Right hindlimb (tissue), 1 donor: ENCODE measurements at regions not wholly inside any gene's neighbourhood (a gene's known extent, or its start where the extent isn't known, plus 50 kb on each side); places are given as distances from the start of the nearest gene placed in this dataset.
"Not testable (repeated sequence)": the region's sequence is repeated elsewhere in the genome, so short reads cannot be mapped to it uniquely, and the experiment has no call there.

Experiments
- DNase-seq: peaks from one replicate; pipeline ENCODE4 v3.0.0-alpha.2; 2018

DNA sequence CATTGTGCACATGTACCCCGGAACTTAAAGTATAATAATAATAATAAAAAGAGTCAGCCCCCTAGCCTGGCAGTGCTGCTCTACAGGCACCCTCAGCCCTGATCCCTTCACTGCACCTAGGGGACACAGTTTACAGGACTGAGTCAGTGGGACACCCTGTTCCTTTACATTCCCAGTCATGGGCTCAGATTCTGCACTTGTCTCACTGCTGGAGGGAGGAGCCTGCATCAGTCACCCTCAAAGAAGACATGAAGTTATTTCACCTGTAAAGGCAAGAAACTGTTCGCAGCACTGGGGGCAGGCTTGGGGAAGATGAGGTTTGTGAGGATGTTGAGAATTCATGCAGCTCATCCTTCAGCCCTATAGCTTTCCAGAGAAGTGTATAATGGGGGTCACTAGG, 50.7 kb upstream of the VPREB1 start:
- no peak for DNase-seq

DNA sequence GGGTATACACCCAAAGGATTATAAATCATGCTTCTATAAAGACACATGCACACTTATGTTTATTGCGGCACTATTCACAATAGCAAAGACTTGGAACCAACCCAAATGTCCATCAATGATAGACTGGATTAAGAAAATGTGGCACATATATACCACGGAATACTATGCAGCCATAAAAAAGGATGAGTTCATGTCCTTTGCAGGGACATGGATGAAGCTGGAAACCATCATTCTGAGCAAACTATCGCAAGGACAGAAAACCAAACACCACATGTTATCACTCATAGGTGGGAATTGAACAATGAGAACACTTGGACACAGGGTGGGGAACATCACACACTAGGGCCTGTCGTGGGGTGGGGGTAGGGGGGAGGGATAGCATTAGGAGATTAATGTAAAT, 51.1 kb upstream of the VPREB1 start:
- not testable (repeated sequence) for DNase-seq

DNA sequence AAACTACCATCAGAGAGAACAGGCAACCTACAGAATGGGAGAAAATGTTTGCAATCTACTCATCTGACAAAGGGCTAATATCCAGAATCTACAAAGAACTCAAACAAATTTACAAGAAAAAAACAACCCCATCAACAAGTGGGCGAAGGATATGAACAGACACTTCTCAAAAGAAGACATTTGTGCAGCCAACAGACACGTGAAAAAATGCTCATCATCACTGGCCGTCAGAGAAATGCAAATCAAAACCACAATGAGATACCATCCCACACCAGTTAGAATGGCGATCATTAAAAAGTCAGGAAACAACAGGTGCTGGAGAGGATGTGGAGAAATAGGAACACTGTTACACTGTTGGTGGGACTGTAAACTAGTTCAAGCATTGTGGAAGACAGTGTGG, 51.6 kb upstream of the VPREB1 start:
- not testable (repeated sequence) for DNase-seq

DNA sequence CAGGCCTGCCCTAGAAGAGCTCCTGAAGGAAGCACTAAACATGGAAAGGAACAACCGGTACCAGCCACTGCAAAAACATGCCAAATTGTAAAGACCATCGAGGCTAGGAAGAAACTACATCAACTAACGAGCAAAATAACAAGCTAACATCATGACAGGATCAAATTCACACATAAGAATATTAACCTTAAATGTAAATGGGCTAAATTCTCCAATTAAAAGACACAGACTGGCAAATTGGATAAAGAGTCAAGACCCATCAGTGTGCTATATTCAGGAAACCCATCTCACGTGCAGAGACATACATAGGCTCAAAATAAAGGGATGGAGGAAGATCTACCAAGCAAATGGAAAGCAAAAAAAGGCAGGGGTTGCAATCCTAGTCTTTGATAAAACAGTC, 54.8 kb upstream of the VPREB1 start:
- DNase-seq = not testable (repeated sequence)

DNA sequence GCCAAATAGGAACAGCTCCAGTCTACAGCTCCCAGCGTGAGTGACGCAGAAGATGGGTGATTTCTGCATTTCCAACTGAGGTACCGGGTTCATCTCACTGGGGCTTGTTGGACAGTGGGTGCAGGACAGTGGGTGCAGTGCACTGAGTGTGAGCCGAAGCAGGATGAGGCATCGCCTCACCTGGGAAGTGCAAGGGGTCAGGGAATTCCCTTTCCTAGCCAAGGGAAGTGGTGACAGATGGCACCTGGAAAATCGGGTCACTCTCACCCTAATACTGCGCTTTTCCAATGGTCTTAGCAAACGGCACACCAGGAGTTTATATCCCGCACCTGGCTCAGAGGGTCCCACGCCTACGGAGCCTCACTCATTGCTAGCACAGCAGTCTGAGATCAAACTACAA, 56.7 kb upstream of the VPREB1 start:
- not testable (repeated sequence) for DNase-seq

DNA sequence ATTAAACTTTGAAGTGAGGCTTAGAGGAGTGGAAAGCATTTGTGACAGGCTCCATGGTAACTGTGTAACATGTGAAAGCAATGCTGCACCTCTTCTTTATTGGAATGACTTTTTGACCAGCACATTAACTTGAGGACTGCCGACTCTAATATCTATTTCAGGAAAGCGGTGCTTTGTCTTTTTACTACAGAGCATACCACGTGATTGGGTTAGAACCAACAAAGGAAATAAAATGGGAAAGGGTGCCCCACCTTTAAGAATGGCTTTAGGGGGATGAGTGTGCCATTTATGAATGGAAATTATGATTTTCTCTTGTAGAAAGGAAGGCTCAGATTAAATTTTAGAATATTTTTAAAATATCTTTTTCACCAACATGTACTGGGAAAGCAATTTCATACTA, 57.3 kb upstream of the VPREB1 start:
- no peak for DNase-seq

DNA sequence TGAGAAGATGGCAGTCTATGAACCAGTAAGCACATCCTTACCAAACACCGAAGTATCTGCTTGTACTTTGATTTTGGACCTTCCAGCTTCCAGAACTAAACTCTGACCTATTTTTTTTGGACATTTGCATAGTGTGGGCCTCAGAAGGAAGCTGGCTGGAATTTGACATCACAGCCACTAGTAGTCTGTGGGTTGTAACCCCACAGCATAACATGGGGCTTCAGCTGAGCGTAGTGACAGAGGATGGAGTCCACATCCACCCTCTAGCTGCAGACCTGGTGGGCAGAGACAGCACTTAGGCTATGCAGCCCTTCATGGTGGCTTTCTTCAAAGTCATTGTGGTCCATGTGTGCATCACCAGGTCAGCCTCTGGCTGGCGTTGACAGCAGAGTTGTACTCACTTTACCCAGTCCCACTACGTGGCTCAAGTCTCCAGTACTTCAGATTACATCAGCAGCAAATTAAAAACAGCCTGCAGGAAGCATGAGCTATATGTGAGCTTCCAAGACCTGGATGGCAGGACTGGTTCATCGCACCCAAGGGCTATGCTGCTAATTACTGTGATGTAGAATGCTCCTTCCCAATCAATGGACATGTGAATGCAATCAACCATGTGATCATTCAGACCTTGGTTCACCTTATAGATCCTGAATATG, 58.6 kb upstream of the VPREB1 start:
- no peak for DNase-seq

DNA sequence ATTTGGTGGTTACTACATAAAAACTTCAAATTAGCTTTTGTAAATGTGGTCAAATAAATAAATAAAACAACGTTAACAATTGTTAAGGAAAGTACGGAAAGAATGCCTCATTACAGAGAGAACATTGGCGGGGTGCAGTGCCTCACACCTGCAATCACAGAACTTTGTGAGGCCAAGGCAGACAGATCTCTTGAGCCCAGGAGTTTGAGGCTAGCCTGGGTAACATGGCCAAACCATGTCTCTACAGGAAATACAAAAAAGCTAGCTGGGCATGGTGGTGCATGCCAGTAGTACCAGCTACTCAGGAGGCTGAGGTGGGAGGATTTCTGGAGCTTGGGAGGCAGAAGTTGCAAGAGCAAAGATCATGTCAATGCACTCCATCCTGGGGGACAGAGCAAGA, 59.4 kb upstream of the VPREB1 start:
- no peak for DNase-seq

DNA sequence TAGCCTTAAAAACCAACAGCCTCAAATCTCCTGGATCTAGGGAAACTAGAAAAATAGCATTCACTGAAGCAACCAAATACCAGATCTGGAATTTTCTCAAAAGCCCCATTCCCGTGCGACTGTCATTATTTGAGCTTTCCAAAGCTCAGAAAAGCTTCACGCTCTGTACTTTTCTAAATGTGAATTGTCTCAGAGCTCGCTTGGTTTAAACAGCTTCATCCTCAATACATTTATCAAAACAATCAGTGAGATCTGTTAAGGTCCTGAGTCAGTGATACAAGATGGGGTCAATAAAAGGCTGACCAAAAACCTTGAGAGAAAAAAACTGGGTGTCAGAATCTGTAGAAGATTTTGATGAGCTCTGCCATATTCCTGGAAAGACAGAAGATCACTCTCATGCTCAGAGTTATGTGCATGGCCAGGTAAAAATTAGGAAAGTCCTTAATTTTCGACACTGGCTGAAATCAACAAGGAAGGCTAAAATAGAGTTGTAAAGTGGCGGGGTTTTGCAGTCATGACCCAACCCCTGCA, 60.2 kb upstream of the VPREB1 start:
- DNase-seq = no peak

DNA sequence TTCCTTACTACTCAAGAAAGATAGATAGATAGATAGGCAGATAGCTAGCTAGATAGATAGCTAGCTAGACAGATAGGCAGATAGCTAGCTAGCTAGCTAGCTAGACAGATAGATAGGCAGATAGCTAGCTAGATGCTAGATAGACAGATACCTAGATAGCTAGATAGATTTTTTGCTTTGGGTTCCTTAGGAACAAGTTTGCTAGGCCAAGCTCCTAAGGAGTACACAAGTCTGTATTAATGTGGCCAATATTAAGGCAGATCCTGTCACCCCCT, 61.7 kb upstream of the VPREB1 start:
- DNase-seq = no peak

DNA sequence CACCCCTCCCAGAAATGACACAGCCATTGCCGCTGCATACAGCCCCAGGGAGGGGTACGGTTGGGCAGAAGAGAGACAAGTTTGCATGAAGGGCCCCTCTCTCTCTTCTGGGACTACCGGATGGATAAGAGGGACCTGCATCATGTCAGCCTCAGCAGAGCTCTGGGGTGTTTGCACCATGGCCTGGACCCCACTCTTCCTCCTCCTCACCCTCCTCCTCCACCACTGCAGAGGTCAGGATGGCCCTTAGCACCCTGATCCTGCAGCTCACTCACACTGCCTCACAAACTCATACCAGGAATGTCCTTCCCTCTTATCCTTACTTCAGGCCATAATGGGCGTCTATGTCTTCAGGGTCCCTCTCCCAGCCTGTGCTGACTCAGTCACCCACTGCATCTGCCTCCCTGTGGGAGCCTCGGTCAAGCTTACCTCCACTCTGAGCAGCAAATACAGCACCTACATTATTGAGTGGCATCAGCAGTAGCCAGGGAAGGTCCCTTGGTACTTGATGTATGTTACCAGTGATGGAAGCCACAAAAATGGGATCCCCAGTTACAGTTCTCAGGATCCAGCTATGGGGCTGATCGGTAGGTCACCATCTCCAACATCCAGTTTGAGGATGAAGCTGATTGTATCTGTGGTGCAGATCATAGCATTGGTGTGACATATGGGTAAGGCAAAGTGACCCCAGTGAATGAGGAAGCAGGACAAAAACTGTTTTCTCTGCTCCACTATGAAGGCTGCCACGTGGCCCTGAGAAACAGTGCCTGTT, 62.2 kb upstream of the VPREB1 start:
- no peak for DNase-seq

DNA sequence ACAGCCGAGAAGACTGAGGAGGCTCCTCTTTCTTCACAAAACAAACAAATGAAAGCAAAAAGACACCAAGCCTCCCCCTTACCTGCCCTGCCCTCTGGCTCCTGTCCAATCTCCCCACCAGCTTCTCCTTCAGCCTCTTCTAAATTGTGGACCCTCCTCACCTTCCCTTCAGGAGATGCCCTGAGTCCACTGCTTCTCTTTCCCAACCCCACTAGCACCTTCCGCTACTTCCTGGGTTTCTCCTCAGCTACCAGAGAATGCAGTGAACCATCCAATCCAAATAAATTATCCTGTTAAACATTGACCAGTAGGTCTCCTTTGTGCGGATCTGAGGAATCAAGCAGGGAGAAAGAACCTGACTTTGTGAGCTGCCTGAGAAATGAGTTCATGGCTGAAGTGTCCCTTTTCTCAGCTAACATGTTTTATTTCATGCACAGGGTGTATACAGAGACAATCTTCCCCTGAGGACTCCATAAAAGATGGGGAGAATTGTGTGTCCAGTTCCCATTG, 63.2 kb upstream of the VPREB1 start:
- no peak for DNase-seq

DNA sequence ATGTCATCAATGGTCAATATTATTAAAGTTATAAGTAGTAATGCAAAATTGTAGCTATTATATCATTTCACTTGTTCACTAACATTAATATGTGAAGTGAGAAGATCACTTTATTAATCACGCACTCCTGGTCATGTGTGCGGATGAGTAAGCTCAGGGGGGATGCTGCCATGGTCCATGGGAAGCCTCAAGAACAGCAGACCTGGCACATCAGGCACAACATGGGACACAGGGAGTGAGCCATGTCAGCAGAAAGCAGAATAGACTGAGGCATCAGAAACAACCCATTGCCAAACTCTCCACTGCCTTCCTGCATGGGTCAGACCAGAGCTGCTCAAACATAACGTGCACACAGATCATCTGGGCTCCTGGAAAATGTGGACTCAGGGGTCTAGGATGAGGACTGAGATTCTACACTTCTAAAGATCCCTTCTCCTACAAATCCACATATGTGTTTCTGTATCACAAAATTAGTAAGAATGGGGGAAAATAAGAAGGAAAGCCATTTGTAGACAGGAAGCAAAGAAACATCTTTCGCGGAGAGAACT, 63.8 kb upstream of the VPREB1 start:
- no peak for DNase-seq

DNA sequence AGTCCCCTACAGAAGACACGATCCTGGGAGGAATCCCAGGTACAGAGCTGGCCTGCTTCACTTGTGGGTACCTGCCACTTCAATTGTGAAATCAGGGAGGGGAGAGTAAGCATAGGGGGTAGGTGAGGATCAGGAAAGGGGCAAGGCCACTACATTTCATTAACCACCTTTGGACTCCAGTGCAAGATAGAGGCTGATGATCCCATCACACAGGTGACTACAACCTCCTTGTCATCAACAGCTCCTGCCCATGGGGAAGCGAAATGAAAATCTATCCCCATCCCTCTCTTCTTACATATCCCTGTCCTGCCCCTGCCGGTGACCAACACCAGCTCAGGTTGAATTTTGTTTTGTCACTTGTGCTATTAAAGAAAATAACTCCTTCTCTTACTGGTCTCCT, 64.7 kb upstream of the VPREB1 start:
- DNase-seq = no peak

DNA sequence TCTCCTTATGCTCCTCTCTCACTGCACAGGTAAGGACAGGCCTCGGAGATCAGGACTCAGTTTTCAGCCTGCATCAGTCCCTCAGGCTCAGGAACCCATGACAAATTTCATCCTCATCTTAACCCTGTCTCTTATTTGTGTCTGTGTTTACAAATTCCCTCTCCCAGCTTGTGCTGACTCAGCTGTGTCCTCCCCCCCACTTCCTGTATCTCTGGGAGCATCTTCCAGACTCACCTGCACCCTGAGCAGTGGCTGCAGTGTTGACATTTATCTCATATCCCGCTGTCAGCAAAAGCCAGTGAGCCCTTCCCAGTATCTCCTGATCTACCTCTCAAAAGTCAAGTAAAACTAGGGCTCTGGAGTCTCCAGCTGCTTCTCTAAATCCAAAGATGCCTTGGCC, 65.6 kb upstream of the VPREB1 start:
- no peak for DNase-seq

DNA sequence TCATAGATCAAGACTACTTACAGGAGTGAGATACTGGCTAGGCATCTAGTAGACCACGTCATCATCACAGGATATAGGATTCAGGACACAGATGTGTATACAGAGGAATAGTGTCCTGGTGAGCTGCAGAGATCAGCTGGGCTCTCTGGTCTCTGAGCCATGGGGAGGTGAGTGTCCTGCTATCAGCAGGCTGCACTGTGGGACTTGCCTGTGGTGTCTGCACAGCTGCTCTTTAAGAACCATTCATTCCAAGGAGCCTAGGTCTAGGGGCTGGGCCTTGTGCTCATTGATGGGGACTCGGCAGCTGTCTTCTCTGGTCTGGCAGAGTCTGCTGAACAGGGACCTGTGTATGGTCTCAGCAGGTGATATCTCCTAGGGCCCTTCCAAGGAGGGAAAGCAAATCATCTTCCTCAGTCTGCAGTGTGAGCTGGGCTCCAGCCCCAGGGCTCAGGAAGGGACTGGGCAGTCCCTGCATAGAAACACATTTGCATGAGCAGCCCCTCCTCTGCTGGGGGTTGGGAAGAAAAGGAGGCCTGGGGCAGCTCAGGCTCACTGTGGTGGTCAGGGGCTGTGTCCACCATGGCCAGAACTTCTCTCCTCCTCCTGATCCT, 66.1 kb upstream of the VPREB1 start:
- no peak for DNase-seq

DNA sequence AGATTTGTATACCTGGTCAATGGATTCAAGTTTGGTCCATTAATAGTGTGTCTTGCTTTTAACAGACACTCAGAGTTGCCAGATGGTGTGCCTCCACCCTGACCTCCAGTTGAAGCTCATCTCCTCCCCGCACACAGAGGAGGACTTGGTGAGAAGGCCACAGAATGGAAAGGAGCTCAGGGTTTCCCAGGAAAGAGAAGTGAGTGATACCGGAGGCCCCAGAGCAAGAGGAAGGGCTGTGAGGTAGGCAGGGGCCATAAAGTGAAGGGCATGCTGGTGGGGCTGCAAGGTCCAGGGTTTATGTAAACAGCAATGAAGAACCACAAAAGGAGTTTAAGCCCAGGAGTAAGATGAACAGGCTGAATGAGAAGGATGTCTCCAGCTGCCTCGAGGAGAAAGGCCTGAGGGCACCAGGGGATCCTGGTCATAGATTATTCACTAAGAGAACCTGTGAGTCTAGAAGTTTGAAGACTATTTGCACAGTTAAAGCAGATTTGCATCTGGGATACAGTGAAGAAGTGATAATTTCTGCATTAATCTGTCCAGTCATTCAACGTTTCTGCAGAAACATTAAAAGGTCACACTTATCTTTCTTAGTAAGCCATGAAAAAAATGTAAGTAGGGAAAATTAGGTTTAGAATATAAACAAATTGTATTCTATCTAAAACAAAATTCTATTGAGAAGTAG, 67.5 kb upstream of the VPREB1 start:
- no peak for DNase-seq

DNA sequence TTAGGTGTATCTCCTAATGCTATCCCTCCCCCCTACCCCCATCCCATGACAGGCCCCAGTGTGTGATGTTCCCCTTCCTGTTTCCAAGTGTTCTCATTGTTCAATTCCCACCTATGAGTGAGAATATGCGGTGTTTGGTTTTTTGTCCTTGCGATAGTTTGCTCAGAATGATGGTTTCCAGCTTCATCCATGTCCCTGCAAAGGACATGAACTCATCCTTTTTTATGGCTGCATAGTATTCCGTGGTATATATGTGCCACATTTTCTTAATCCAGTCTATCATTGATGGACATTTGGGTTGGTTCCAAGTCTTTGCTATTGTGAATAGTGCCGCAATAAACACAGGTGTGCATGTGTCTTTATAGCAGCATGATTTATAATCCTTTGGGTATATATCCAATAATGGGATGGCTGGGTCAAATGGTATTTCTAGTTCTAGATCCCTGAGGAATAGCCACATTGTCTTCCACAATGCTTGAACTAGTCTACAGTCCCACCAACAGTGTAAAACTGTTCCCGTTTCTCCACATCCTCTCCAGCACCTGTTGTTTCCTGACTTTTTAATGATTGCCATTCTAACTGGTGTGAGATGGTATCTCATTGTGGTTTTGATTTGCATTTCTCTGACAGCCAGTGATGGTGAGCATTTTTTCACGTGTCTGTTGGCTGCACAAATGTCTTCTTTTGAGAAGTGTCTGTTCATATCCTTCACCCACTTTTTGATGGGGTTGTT, 71.5 kb upstream of the VPREB1 start:
- not testable (repeated sequence) for DNase-seq

DNA sequence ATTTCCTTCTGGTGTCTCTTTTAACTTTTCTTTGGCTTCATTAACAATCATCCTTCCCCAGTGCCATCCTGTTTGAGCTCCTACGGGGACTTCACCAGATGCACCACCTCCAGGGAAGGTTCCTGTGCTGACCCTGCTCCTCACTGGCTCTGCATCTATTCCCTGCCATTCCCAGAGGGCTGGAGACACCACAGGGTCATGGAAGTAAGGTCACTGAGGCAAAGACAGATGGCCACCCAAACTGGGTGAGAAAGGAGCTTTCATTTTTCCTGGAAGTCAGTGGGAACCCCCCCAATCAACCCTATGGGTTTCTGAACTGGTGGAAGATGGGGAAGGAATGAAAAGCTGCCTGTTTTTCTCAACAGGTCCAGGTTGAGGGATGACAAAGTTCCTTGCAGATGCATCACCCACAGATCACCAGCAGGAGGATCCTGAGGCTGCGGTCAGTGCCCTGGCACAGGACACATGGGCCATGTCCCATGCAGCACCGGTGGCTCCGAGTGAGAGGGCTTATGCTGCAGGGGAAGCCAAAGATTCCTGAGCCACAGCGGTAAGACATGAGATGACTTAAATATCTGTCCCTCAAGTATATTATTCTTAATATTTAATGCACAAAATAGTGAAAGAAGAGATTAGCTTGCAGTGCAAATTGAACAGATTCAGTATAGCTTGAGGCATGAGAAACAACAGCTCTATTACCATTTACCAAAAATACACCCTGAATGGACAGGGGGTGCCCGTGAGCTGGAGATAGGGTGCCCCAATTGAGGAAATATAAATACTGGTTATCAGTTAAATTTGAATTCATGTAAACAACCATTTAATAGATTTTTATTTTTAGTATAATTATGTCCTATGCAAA, 73.0 kb upstream of the VPREB1 start:
- DNase-seq = no peak

DNA sequence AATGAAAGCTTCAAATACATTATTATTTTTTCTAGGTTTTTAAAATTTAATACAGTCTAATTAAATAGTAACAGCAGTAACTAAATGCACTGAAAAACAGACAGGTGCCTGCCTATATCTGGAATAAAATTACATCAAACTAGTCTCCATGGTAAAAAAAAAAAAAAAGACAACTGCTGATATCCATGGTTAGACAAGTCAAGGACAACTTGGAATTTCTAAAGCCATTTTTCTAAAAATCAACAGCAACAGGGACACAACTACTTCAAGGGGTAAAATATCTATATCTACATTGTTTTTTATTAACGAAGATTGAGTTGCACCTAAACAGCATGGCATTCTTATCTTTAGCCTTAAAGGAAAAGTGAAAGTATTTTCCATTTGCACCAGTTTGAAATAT, 74.7 kb upstream of the VPREB1 start:
- DNase-seq = no peak
